ENCODE measurements at regions not wholly inside any gene's neighbourhood (a gene's known extent, or its start where the extent isn't known, plus 50 kb on each side); places are given as distances from the start of the nearest gene placed in this dataset.
A peak's percentile ranks its signal among the peaks of the same experiment; 100 is the strongest.
"Not testable (repeated sequence)": the region's sequence is repeated elsewhere in the genome, so short reads cannot be mapped to it uniquely, and the experiment has no call there.

GRCh38 chr3:75395580-75396315 is 268.4 kb upstream of the FRG2C start:
- DNase-seq, result no peak

DNA sequence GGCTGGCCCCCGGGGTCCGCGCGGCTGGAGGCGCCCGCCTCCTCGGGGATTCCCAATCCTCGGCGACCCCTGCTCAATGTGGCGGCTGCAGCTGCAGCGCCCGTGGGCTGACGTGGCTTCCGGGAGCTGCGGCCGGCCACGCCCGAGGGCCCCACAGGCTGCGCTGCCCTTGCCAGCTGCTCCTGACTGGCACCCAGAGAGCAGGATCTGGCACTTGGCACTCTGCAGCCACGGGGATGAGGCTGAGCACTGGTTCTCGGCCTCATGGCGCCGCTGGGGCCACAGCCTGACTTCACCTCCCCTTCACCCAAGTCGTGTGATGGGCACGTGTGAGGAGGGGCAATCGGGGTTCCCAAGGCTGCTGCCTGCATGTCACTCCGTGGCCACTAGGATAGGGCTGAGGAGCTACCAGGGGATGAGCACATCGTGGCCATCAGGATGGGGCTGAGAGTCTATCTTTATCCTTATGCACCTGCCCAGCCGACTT is 267.8 kb upstream of the FRG2C start:
- DNase-seq, result no peak

DNA sequence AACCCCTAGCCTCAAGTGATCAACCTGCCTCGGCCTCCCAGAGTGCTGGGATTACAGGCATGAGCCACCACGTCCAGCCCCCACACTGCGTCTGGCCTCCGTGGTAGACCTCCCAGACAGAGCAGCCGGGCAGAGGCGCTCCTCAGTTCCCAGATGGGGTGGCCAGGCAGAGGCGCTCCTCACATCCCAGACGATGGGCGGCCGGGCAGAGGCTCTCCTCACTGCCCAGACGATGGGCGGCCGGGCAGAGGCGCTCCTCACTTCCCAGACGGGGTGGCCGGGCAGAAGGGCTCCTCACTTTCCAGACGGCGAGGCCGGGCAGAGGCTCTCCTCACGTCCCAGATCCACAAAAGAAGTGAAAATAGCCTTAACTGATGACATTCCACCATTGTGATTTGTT is 266.6 kb upstream of the FRG2C start:
- DNase-seq, result not testable (repeated sequence)

- peak; percentile 16 for DNase-seq
These were observed 241.8 kb upstream of the FRG2C start for GRCh38 chr3:75422101-75422945.

- DNase-seq, result not testable (repeated sequence)
These were observed 238.7 kb upstream of the FRG2C start for GRCh38 chr3:75425379-75425778.

DNA sequence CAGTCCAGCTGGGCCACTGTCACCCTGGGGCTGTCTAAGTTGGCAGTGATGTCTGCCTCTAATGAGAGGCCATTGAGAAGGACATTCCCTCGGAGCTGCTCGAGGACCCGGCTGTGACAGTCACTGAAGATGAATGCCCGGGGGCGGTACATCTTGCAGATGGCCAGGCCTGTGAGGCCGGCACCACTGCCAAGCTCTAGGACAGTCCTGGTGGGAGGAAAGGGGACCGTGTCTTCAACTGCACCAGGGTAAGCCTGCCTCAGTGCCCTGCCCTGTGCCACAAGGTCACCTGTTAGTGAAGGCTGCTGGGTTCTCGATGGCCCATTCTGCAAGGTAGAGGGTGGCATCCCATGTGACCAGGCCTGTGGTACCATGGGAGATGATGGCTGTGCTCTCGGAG is 236.6 kb upstream of the FRG2C start:
- not testable (repeated sequence) for DNase-seq

- DNase-seq, result not testable (repeated sequence)
These were observed 236.2 kb upstream of the FRG2C start for GRCh38 chr3:75427906-75428305.

- peak; percentile 47 for DNase-seq
These were observed 234.4 kb upstream of the FRG2C start for GRCh38 chr3:75429561-75430220.

DNA sequence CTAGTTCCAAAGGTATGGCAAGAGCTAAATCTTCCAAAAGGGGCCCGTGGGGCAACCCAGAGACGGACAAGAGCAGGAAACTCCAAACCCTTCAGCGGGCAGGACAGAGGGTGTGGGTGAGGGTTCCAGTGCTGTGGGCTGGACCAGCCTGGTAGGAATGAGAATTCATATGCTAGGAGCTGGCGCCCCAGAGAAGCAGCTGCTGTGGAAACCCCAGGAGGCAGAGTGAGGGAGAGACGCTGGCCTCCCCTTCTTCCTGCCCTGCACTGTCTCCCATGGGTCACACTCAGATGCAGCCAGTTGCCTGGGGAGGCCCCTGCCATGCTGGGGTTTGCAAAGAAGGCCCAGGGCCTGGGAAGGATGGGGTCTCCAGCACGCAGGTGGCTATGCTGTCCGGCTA is 233.7 kb upstream of the FRG2C start:
- DNase-seq, result not testable (repeated sequence)

DNA sequence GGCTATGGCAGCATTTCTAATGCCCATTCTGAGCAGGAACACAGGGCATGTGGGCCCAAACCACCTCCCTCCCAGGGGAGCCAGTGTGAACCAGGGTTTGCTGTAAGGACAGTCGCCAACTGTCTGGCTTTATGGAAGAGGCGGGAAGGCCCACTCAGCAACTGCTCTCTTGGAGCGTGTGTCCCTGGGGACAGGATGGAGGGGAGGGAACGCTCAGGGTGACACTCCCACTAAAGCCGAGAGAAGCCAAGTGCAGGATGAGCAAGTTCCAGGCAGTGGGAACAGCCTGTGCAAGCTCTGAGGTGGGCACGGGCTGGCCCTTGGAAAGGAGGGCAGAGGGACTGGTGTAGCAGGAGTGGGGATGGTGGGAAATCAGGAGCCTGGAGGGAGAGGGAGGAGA is 233.0 kb upstream of the FRG2C start:
- DNase-seq, result not testable (repeated sequence)

- DNase-seq, result not testable (repeated sequence)
These were observed 231.7 kb upstream of the FRG2C start for GRCh38 chr3:75432466-75432865.

- not testable (repeated sequence) for DNase-seq
These were observed 231.2 kb upstream of the FRG2C start for GRCh38 chr3:75432885-75433284.

- not testable (repeated sequence) for DNase-seq
These were observed 230.8 kb upstream of the FRG2C start for GRCh38 chr3:75433295-75433694.

- not testable (repeated sequence) for DNase-seq
These were observed 229.7 kb upstream of the FRG2C start for GRCh38 chr3:75434276-75434912.

DNA sequence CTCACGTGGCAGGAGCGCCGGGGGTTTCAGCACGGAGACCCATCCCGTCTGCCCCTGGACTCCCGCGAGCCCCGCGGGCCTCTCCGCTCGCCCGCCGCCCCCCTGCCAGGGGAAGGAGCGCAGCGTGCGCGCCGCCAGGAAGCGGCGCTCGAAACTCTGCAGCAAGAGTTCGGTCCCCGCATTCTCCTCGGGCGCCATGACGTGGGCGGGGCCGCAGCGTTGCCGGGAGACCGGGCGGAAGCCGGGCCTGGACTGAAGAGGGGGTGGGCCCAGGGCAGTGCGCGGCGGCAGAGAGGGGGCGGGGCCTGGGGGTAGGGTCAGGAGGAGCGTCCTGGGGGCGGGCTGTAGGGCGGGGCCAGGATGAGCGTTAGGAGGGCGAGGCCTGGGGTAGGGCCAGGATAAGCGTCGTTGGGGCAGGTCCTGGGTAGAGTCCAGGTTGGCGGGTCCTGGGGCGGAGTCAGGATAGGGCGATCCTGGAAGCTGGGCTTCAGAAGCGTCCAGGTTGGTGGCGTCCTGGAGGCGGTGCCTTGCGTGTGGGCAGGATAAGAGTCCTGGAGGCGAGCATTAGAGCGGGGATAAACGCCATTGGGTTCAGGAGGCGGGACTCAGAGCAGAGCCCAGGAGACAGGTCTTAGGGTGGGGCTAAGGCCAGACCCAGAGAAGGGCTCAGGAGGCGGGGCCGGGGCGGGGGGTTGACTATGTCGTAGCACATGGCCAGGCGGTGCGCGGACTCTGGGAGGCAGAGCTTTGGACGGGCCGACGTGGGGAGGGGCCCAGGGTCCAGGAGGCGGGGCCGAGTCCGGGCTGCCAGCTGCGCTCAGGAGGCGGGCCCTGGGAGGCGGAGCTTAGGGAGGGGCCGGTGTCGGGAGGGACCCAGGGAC is 229.0 kb upstream of the FRG2C start:
- peak; percentile 100 for DNase-seq

DNA sequence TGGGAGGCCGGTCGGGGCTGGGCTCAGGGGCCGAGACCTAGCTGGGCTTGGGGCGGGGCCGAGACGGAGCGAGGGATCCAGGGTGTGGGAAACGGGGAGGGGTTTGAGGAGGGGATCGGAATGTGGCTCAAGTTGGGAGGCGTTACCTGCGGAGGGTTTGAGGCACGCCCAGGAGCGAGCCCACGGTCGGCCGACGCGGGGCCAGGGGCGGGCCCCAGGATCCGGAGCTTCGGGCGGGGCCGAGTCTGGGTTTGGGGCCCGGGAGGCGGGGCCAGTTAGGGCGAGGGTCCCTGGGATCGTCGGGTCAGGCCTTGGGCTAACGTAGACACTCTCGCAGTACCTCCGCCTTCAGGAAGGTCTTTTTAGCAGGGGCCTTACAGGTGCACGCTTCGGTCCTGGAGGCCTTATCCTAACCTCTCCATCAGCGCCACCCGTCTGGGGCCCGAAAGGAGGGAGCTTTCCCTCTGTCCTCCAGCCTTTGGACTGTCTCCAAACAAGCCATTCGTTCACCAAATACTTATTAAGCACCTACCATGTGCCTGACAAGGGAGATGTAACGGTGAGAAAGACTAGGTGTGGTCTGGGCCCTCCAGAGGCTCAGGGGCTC is 228.2 kb upstream of the FRG2C start:
- DNase-seq, result not testable (repeated sequence)

DNA sequence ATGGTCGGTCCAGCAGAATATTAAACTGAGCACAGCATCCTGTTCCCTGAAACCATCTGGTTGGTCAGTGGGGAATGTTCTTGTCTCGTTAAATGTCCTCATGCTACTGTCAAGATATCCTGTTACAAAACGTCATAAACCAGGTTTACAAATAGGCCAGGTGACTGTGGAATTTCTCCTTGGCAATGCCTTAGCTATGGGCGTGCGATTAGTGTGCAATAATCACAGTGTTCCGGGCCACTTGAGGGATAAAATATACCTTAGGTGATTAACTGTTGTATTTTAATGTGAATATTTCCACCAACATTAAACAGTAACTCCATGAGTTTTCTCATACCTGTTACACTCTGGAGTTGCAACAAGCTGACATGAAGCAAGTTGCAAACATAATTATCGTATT is 223.1 kb upstream of the FRG2C start:
- not testable (repeated sequence) for DNase-seq

DNA sequence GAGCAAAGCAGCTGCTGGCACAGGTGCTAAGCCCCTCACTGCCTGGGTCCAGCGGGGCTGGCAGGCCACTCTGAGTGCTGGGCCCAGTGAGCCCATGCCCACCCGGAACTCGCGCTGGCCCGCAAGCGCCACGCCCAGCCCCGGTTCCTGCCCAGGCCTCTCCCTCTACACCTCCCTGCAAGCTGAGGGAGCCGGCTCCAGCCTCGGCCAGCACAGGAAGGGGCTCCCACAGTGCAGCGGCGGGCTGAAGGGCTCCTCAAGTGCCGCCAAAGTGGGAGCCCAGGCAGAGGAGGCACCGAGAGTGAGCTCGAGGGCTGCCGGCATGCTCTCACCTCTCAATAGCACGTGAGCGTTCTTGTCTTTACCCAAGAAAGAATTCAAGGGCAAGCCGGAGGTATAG is 219.5 kb upstream of the FRG2C start:
- DNase-seq, result not testable (repeated sequence)

GRCh38 chr3:75445234-75445633 is 218.9 kb upstream of the FRG2C start:
- not testable (repeated sequence) for DNase-seq

DNA sequence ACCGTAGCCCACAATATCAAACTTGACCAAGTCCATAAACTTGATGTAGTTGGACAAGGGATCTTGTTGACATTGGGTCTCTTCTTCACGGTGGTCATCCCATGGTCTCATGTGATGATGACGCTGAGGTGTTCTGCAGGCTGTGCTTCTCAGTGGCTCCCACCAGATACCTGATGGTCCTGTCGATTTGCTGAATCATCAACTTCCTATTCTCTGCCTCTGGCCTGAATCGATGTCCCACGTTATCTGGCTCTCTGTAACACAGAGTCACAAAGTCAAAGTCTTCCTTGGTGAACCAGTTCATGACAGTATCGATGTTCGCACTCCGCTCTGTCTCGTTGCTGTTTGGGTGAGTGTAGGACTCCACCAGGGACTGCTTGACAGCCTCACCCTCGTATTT is 217.2 kb upstream of the FRG2C start:
- DNase-seq, result not testable (repeated sequence)

- DNase-seq, result not testable (repeated sequence)
These were observed 210.8 kb upstream of the FRG2C start for GRCh38 chr3:75453328-75453727.

Measured in GDM1 (cell line).